HG02759 (cell line): ENCODE measurements at regions not wholly inside any gene's neighbourhood (a gene's known extent, or its start where the extent isn't known, plus 50 kb on each side); places are given as distances from the start of the nearest gene placed in this dataset.

ENCODE experiments used
- ATAC-seq: cut with Tn5 transposase; IDR thresholded peaks from one replicate; pipeline ENCODE4 v1.9.1; 2021; ENCODE audit warnings: mild to moderate bottlenecking, moderate library complexity; ENCODE audit not compliant: unreplicated experiment

GRCh38 chr17:72511874-72512273 lies 391.1 kb downstream of the SOX9 start:
- ATAC-seq: no peak

GRCh38 chr17:72512649-72513556 lies 392.1 kb downstream of the SOX9 start:
- ATAC-seq: no peak

GRCh38 chr17:72514321-72514861 lies 393.6 kb downstream of the SOX9 start:
- no peak for ATAC-seq

- no peak for ATAC-seq
Observed at GRCh38 chr17:72514891-72515290, 394.1 kb downstream of the SOX9 start.

- peak; percentile 40 for ATAC-seq
Observed at GRCh38 chr17:72515291-72516065, 394.7 kb downstream of the SOX9 start.

- no peak for ATAC-seq
Observed at GRCh38 chr17:72516772-72517399, 396.1 kb downstream of the SOX9 start.

GRCh38 chr17:72517413-72518158 lies 396.8 kb downstream of the SOX9 start:
- no peak for ATAC-seq

GRCh38 chr17:72518159-72518732 lies 397.4 kb downstream of the SOX9 start:
- ATAC-seq: no peak

GRCh38 chr17:72518753-72519597 lies 398.2 kb downstream of the SOX9 start:
- ATAC-seq: no peak

- ATAC-seq: no peak
Observed at GRCh38 chr17:72519598-72519936, 398.7 kb downstream of the SOX9 start.

- peak; percentile 42 for ATAC-seq
Observed at GRCh38 chr17:72520665-72521303, 400.0 kb downstream of the SOX9 start.

GRCh38 chr17:72523491-72523890 lies 402.7 kb downstream of the SOX9 start:
- no peak for ATAC-seq

- no peak for ATAC-seq
Observed at GRCh38 chr17:72525225-72526015, 404.6 kb downstream of the SOX9 start.

GRCh38 chr17:72526769-72527168 lies 405.9 kb downstream of the SOX9 start:
- ATAC-seq: no peak

GRCh38 chr17:72527789-72528188 lies 407.0 kb downstream of the SOX9 start:
- no peak for ATAC-seq

GRCh38 chr17:72528683-72529082 lies 407.9 kb downstream of the SOX9 start:
- no peak for ATAC-seq

- ATAC-seq: no peak
Observed at GRCh38 chr17:72529386-72529785, 408.6 kb downstream of the SOX9 start.

- ATAC-seq: no peak
Observed at GRCh38 chr17:72530454-72530853, 409.6 kb downstream of the SOX9 start.
